Cardiac fibroblast (primary cell): ENCODE measurements at regions not wholly inside any gene's neighbourhood (a gene's known extent, or its start where the extent isn't known, plus 50 kb on each side); places are given as distances from the start of the nearest gene placed in this dataset.

Experiments
- DNase-seq, 2 donors: peaks; one replicate each; pipeline versions ENCODE4 v3.0.0 to v3.0.0-alpha.2; 2010; ENCODE audit warnings: low read depth in 2 of 2
- H3K4me3 ChIP-seq, 2 donors: replicated peaks in 1 of 2; 1 replicate in 1 of 2; 2 replicates in 1 of 2; pipeline ENCODE4 v1.5.1; 2011; ENCODE audit warnings: low read depth in 2 of 2, low read length in 2 of 2, mild to moderate bottlenecking in 2 of 2, moderate library complexity in 1 of 2
- CTCF ChIP-seq: IDR thresholded peaks from one replicate; pipeline ENCODE4 v1.5.1; 2011; ENCODE audit warnings: low read depth, mild to moderate bottlenecking, low read length, inconsistent platforms

- H3K4me3 ChIP-seq, result no peak overlapping the region
- TF ChIP-seq CTCF, result no peak
- no peak for DNase-seq
Observed at GRCh38 chr4:110268790-110269189, 70.4 kb upstream of the ELOVL6 start.

- DNase-seq, result no peak
- no peak for TF ChIP-seq CTCF
- no peak overlapping the region for H3K4me3 ChIP-seq
Observed at GRCh38 chr4:110268352-110268751, 69.9 kb upstream of the ELOVL6 start.

- no peak for DNase-seq
- no peak for TF ChIP-seq CTCF
- no peak overlapping the region for H3K4me3 ChIP-seq
Observed at GRCh38 chr4:110266136-110266535, 67.7 kb upstream of the ELOVL6 start.

GRCh38 chr4:110265001-110265400, 66.6 kb upstream of the ELOVL6 start:
- DNase-seq, result no peak
- no peak for TF ChIP-seq CTCF
- no peak overlapping the region for H3K4me3 ChIP-seq

- no peak overlapping the region for H3K4me3 ChIP-seq
- TF ChIP-seq CTCF, result no peak
- no peak for DNase-seq
Observed at GRCh38 chr4:110260299-110260698, 61.9 kb upstream of the ELOVL6 start.

- H3K4me3 ChIP-seq, result no peak overlapping the region
- peak in 1 of 2 donors; percentile 17 for DNase-seq
- no peak for TF ChIP-seq CTCF
Observed at GRCh38 chr4:110250023-110250387, 51.6 kb upstream of the ELOVL6 start.

GRCh38 chr4:110248831-110249253, 50.4 kb upstream of the ELOVL6 start:
- DNase-seq, result no peak
- TF ChIP-seq CTCF, result no peak
- H3K4me3 ChIP-seq, result no peak overlapping the region
